Ishikawa (cell line): ENCODE measurements at regions not wholly inside any gene's neighbourhood (a gene's known extent, or its start where the extent isn't known, plus 50 kb on each side); places are given as distances from the start of the nearest gene placed in this dataset.

ENCODE experiments used
- CEBPB ChIP-seq: IDR thresholded peaks from 2 replicates; pipeline ENCODE4 v1.6.1; 2012
- CREB1 ChIP-seq: IDR thresholded peaks from 2 replicates; pipeline ENCODE4 v1.6.1; 2012; ENCODE audit warnings: low read depth
- EGR1 ChIP-seq: IDR thresholded peaks from 2 replicates; pipeline ENCODE4 v1.6.1; 2012
- EP300 ChIP-seq: IDR thresholded peaks from 2 replicates; pipeline ENCODE4 v1.6.1; 2012; ENCODE audit warnings: borderline replicate concordance
- FOXM1 ChIP-seq: IDR thresholded peaks from 2 replicates; pipeline ENCODE4 v1.6.1; 2012; ENCODE audit warnings: low read depth, borderline replicate concordance
- NFIC ChIP-seq: IDR thresholded peaks from 2 replicates; pipeline ENCODE4 v1.6.1; 2012
- RAD21 ChIP-seq: IDR thresholded peaks from 2 replicates; pipeline ENCODE4 v1.6.1; 2012; ENCODE audit warnings: low read depth
- TAF1 ChIP-seq: IDR thresholded peaks from 2 replicates; pipeline ENCODE4 v1.6.1; 2012; ENCODE audit warnings: low read depth, mild to moderate bottlenecking
- TCF12 ChIP-seq: IDR thresholded peaks from 2 replicates; pipeline ENCODE4 v1.6.1; 2012; ENCODE audit warnings: low read depth
- TEAD4 ChIP-seq: IDR thresholded peaks from 2 replicates; pipeline ENCODE4 v1.6.1; 2012
- YY1 ChIP-seq: IDR thresholded peaks from 2 replicates; pipeline ENCODE4 v1.6.1; 2012; ENCODE audit warnings: low read depth
- ZBTB7A ChIP-seq: IDR thresholded peaks from 2 replicates; pipeline ENCODE4 v1.6.1; 2012; ENCODE audit warnings: low read depth
- TF ChIP-seq, protein P1 (sequence below): IDR thresholded peaks from 2 replicates; pipeline ENCODE4 v1.6.1; 2012
- TF ChIP-seq, protein P2 (sequence below): IDR thresholded peaks from 2 replicates; pipeline ENCODE4 v1.6.1; 2012; ENCODE audit warnings: low read depth, mild to moderate bottlenecking
- TF ChIP-seq, protein P3 (sequence below): IDR thresholded peaks from 2 replicates; pipeline ENCODE4 v1.6.1; 2012

DNA sequence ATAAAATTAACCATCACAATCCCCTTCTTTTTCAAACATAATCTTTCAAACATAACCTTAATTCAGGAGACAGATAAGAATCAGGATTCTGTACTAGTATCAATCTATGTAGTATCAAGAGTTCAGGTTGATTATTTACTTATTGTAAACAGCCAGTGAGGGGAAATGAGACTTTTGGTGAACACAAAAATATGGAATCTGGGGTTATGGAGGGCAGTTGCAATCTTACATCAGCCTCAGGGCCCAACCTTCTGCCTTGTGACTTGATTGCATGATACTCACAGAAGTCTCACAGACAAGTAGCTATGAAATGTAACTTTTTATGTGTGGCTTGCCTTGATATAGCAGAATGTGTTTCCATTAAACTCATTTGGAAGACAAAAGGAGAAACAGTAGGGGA, 262.7 kb upstream of the THSD7B start:
- TF ChIP-seq RAD21 (no peak), TAF1 (no peak), EP300 (no peak), TEAD4 (no peak), EGR1 (no peak)
- TF ChIP-seq, protein P1, sequence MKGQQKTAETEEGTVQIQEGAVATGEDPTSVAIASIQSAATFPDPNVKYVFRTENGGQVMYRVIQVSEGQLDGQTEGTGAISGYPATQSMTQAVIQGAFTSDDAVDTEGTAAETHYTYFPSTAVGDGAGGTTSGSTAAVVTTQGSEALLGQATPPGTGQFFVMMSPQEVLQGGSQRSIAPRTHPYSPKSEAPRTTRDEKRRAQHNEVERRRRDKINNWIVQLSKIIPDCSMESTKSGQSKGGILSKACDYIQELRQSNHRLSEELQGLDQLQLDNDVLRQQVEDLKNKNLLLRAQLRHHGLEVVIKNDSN: no peak

DNA sequence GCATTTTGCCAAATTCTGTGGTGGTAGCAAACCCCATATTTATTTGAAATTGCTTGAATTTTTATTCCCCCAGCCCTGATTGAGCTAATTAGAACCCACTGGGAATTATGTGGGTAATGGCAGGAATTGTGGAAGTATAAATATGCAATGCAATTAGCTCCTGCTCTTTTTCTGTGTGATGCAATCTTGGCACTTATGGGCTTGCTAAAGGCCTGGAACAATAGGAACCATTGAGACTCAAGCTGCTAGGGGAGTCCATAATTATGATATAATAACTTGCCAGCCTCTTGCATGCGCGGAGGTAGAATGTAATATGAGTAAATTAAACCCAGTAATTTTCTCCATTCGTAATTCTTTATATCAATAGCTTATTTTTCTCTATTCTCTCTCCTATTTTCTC, 267.6 kb upstream of the THSD7B start:
- peak; percentile 70 for TF ChIP-seq CEBPB
- TF ChIP-seq RAD21: no peak

DNA sequence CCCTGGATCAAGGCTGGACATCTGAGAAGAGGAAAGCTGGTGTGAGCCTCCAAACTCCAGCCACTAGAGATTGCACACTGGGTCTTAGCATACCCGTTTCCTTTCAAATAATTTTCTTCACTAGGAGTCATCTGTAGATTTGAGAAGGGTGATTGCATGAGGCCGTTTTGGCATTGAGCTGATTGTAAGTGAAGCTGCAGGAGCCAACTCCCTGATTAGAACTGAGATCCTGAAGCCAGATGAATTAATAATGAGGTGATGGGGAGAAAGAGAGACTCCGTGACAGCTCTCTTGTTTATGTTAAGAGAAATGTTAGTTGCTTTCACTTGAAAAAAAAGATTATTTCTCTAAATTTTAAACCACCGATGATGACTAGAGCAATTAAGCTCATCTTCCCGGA, 268.4 kb upstream of the THSD7B start:
- TF ChIP-seq NFIC: no peak
- TF ChIP-seq, protein P1: no peak
- TF ChIP-seq, protein P2, sequence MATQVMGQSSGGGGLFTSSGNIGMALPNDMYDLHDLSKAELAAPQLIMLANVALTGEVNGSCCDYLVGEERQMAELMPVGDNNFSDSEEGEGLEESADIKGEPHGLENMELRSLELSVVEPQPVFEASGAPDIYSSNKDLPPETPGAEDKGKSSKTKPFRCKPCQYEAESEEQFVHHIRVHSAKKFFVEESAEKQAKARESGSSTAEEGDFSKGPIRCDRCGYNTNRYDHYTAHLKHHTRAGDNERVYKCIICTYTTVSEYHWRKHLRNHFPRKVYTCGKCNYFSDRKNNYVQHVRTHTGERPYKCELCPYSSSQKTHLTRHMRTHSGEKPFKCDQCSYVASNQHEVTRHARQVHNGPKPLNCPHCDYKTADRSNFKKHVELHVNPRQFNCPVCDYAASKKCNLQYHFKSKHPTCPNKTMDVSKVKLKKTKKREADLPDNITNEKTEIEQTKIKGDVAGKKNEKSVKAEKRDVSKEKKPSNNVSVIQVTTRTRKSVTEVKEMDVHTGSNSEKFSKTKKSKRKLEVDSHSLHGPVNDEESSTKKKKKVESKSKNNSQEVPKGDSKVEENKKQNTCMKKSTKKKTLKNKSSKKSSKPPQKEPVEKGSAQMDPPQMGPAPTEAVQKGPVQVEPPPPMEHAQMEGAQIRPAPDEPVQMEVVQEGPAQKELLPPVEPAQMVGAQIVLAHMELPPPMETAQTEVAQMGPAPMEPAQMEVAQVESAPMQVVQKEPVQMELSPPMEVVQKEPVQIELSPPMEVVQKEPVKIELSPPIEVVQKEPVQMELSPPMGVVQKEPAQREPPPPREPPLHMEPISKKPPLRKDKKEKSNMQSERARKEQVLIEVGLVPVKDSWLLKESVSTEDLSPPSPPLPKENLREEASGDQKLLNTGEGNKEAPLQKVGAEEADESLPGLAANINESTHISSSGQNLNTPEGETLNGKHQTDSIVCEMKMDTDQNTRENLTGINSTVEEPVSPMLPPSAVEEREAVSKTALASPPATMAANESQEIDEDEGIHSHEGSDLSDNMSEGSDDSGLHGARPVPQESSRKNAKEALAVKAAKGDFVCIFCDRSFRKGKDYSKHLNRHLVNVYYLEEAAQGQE: no peak
- TF ChIP-seq TEAD4: no peak
- TF ChIP-seq ZBTB7A: no peak
- TF ChIP-seq TCF12: no peak
- TF ChIP-seq EGR1: no peak
- no peak for TF ChIP-seq CREB1
- TF ChIP-seq EP300: no peak
- TF ChIP-seq TAF1: no peak

DNA sequence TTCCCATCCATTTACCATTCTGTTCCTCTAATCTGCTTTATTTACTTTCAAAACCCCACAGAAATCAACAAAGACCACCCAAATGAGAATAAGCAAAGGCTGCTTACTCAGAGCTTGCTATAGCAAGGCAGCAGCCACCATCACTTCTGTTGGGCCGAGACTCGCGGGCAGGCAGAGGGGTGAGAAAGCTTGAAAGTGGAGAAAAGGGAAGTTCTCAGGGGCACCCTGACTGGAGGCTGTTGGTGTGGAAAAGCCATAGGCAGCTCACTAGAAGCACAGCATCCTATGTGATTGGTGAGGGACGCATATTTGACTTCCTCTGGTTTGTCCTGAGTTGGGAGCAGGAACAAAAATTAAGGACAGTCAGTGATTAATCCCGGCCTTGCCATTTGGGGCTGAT, 269.7 kb upstream of the THSD7B start:
- TF ChIP-seq ZBTB7A (no peak), YY1 (no peak), TCF12 (no peak), NFIC (no peak), CREB1 (no peak), RAD21 (no peak), TAF1 (no peak), FOXM1 (no peak), TEAD4 (no peak), CEBPB (no peak), EGR1 (no peak), EP300 (no peak)
- TF ChIP-seq, protein P1: no peak
- TF ChIP-seq, protein P3, sequence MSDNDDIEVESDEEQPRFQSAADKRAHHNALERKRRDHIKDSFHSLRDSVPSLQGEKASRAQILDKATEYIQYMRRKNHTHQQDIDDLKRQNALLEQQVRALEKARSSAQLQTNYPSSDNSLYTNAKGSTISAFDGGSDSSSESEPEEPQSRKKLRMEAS: no peak
- TF ChIP-seq, protein P2: no peak

DNA sequence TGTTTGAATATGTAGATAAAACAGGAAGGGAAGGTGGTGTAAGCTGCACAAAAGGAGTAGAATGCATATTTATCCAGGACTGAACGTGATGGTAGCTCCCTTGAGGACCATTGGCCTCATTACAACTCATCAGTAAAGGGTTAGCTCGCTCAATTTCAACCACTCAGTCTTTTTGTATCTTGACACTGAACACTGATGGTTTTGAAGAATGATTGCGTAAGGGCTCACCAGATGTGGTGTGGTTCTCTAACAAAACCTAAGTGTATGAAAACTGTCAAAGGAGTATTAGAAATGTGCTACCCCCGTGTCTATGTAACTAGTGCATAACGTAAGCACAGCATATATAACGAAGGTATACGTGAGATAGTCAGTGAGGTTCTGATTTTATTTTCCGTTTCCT, 272.4 kb upstream of the THSD7B start:
- no peak for TF ChIP-seq NFIC
- no peak for TF ChIP-seq EP300
- TF ChIP-seq TCF12: no peak
- TF ChIP-seq, protein P3: no peak
- TF ChIP-seq ZBTB7A: no peak
- TF ChIP-seq TAF1: no peak
- peak; percentile 26; the same call in 1 of the 2 replicates for TF ChIP-seq CEBPB
- TF ChIP-seq CREB1: no peak

DNA sequence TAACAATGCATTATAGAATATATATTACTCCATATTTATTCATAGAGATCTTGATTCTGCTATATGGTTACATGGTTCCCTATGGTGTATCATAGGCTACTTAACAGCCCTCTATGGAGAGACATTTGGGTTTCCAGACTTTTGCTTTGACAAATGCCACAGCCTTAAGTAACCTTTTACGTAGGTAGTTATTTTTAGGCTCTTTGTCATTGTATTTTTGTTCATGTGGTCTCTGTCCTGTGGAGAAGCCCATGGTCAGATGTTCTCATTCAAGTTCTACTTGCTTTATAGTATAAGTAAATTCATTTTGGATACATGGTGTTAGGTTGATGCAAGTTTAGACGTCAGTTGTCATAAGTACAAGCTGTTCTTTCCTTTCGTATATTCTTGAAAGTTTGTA, 275.2 kb upstream of the THSD7B start:
- TF ChIP-seq EP300: no peak
- TF ChIP-seq FOXM1: no peak

DNA sequence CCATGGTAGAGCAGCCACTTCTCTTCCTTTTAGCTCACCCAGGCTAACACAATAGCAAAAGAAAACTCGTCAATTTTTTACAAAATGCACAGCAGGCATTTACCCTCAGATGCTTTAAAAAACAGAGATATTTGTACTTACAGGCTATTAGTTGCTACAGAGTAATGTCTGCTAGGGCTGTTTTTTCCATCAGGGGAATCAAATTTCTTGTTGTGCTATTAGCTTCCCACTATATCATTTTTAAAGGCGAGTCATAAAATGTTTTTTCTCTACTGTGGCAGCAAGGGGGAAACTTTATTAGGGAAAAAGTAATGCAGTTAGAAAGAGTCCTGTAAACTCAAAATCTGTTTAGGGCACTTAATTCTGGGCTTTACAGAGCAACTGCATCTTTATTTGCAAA, 277.9 kb upstream of the THSD7B start:
- no peak for TF ChIP-seq FOXM1
- TF ChIP-seq, protein P3: no peak
- no peak for TF ChIP-seq YY1
- no peak for TF ChIP-seq TAF1
- TF ChIP-seq TCF12: no peak
- no peak for TF ChIP-seq EGR1
- TF ChIP-seq, protein P1: no peak
- TF ChIP-seq CREB1: no peak
- no peak for TF ChIP-seq CEBPB
- TF ChIP-seq NFIC: no peak
